Calu3 (cell line): ENCODE measurements at regions not wholly inside any gene's neighbourhood (a gene's known extent, or its start where the extent isn't known, plus 50 kb on each side); places are given as distances from the start of the nearest gene placed in this dataset.

Source experiments
- BruUV-seq: library from RNA; stranded (reverse); fragments of 400-500 nt; replicated peaks from 2 replicates; lab custom pipeline; 2021; lab: Mats Ljungman, UMichigan
- CTCF ChIA-PET: fragments of 300-600 bp; sonication (Branson Sonifier 250); formaldehyde crosslinking; loops from one replicate; lab custom pipeline; 2022; ENCODE audit warnings: antibody characterized with exemption; lab: Charles Lee
- DNase-seq: peaks from one replicate; pipeline ENCODE4 v3.0.0; 2022
- H3K27ac Mint-ChIP-seq: one replicate; pipeline ENCODE4 v1.8.0; 2022; ENCODE audit warnings: mixed read lengths; ENCODE audit not compliant: unreplicated experiment
- H3K27me3 Mint-ChIP-seq: one replicate; pipeline ENCODE4 v1.8.0; 2022; ENCODE audit warnings: mixed read lengths; ENCODE audit not compliant: unreplicated experiment
- H3K36me3 Mint-ChIP-seq: one replicate; pipeline ENCODE4 v1.8.0; 2022; ENCODE audit warnings: mild to moderate bottlenecking, moderate library complexity, mixed read lengths; ENCODE audit not compliant: insufficient read depth, unreplicated experiment
- H3K4me1 Mint-ChIP-seq: one replicate; pipeline ENCODE4 v1.8.0; 2022; ENCODE audit warnings: mild to moderate bottlenecking, low read depth, mixed read lengths; ENCODE audit not compliant: unreplicated experiment
- H3K4me3 Mint-ChIP-seq: one replicate; pipeline ENCODE4 v1.8.0; 2022; ENCODE audit warnings: mild to moderate bottlenecking, low read depth, moderate library complexity, mixed read lengths; ENCODE audit not compliant: unreplicated experiment
- H3K9me3 Mint-ChIP-seq: one replicate; pipeline ENCODE4 v1.8.0; 2022; ENCODE audit warnings: low read depth, mixed read lengths; ENCODE audit not compliant: unreplicated experiment
- intact Hi-C: fragments of 100-400 bp; cut with micrococcal nuclease; formaldehyde crosslinking; loops from one replicate; pipeline ENCODE4 v1.10.0; 2022; ENCODE audit not compliant: unreplicated experiment
- TF ChIP-seq, protein P1 (sequence below): fragments of 200-600 bp; IDR thresholded peaks from one replicate; pipeline ENCODE4 v1.8.0; 2022; ENCODE audit warnings: antibody characterized with exemption; ENCODE audit not compliant: unreplicated experiment

GRCh38 chr6:106870824-106871717 lies 103.5 kb downstream of the CD24 start:
- DNase-seq: peak; percentile 15
- peaks cover 52% of the 10 kb centered on the region for H3K4me1 Mint-ChIP-seq
- no peaks in the 10 kb centered on the region for H3K27me3 Mint-ChIP-seq
- H3K36me3 Mint-ChIP-seq: peaks cover 6% of the 10 kb centered on the region
- CTCF ChIA-PET: interaction anchor here (0.8 to 1.8 kb wide), 7 partner anchors 12 to 108 kb away, joined by 3 to 9 read pairs (median 5); no protein-coding TSS in a partner anchor
- H3K4me3 Mint-ChIP-seq: no peak overlapping the region
- peak overlapping the region; percentile 68 for H3K27ac Mint-ChIP-seq
- BruUV-seq: no TSS peak
- intact Hi-C loops: loop anchor here (1.0 to 5.0 kb wide), 4 partner anchors 41 to 139 kb away; no protein-coding TSS in a partner anchor
- H3K9me3 Mint-ChIP-seq: peaks cover 9% of the 10 kb centered on the region
- TF ChIP-seq, protein P1, sequence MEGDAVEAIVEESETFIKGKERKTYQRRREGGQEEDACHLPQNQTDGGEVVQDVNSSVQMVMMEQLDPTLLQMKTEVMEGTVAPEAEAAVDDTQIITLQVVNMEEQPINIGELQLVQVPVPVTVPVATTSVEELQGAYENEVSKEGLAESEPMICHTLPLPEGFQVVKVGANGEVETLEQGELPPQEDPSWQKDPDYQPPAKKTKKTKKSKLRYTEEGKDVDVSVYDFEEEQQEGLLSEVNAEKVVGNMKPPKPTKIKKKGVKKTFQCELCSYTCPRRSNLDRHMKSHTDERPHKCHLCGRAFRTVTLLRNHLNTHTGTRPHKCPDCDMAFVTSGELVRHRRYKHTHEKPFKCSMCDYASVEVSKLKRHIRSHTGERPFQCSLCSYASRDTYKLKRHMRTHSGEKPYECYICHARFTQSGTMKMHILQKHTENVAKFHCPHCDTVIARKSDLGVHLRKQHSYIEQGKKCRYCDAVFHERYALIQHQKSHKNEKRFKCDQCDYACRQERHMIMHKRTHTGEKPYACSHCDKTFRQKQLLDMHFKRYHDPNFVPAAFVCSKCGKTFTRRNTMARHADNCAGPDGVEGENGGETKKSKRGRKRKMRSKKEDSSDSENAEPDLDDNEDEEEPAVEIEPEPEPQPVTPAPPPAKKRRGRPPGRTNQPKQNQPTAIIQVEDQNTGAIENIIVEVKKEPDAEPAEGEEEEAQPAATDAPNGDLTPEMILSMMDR: no peak

- no peak overlapping the region for H3K4me3 Mint-ChIP-seq
Measured at GRCh38 chr6:106870069-106870468, 104.5 kb downstream of the CD24 start.

DNA sequence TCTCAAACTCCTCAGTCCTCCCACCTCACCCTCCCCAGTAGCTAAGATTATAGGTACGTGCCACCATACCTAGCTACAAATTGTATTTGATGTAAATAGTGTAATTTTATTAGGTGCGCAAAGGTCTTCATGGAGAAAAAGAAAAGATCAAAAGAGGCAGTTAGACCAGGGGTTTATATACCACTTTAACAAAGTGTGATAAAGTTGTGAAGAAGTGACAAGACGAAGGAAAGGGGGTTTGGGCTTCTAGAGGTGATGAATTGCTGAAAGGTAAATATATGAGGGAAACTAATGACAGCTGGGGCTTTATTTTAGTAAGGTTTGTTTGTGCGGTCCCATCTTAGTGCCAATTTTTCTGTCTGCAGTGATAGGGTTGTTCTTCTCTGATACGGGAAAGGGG lies 105.3 kb downstream of the CD24 start:
- Mint-ChIP-seq H3K27me3 (no peaks in the 10 kb centered on the region), H3K4me3 (no peak overlapping the region), H3K4me1 (peaks cover 52% of the 10 kb centered on the region), H3K36me3 (peaks cover 6% of the 10 kb centered on the region), H3K9me3 (peaks cover 9% of the 10 kb centered on the region), H3K27ac (peak overlapping the region; percentile 53)
- intact Hi-C loops: no loop called here
- DNase-seq: no peak
- TF ChIP-seq, protein P1: no peak
- no TSS peak for BruUV-seq
- CTCF ChIA-PET: interaction anchor here (1.0 to 1.6 kb wide), 3 partner anchors 10 to 82 kb away, joined by 3 to 6 read pairs (median 3); no protein-coding TSS in a partner anchor

More at GRCh38 chr6:106870069-106870468, 104.5 kb downstream of the CD24 start:
- Mint-ChIP-seq H3K27ac (peak overlapping the region; percentile 68), H3K36me3 (peaks cover 6% of the 10 kb centered on the region), H3K27me3 (no peaks in the 10 kb centered on the region), H3K9me3 (peaks cover 9% of the 10 kb centered on the region), H3K4me1 (peaks cover 52% of the 10 kb centered on the region)
- CTCF ChIA-PET: interaction anchor here (0.9 to 1.8 kb wide), 4 partner anchors 11 to 83 kb away, joined by 3 to 9 read pairs (median 4); no protein-coding TSS in a partner anchor
- BruUV-seq: no TSS peak
- TF ChIP-seq, protein P1: no peak
- peak; percentile 47 for DNase-seq
- intact Hi-C loops: loop anchor here (1.0 to 5.0 kb wide), 4 partner anchors 42 to 138 kb away; no protein-coding TSS in a partner anchor

DNA sequence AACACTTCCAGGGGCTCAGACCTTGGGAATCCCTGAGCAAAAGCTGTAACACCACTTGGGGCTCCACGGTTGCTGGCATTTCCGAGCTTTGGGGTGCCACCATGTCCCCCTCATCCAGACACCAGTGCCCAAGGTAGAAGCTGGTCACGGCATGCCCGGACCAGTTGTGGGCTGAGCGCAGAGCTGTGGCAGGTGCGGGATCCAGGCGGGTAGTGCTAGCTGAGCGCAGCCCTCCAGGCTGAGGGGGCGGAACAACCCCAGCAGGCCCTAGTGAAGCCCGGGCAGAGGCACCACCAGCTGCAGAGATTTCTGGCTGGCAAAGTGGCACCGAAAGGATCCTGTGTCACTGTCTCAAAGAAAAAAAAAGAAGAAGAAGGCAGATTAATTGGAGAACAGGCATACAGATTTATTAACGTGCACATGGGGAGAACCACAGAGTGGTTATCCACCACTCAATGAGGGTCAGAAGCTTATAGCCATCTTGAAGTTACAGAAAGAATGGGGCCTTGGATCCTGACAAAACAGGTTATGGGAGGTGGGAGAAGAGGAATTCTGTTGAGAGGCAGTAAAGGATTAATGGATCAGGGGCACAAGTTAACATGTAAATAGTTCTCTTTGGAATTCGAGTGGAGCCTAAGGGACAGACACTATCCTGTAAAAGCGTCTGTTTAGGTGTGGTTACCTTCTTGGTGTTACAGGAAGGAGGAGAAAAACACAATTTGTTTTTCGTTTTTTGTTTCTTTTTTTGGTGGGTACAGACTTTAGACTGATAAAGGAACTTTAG lies 107.5 kb downstream of the CD24 start:
- BruUV-seq: no TSS peak
- H3K4me3 Mint-ChIP-seq: no peak overlapping the region
- H3K27ac Mint-ChIP-seq: no peak overlapping the region
- peaks cover 38% of the 10 kb centered on the region for H3K4me1 Mint-ChIP-seq
- no peaks in the 10 kb centered on the region for H3K27me3 Mint-ChIP-seq
- H3K36me3 Mint-ChIP-seq: peaks cover 9% of the 10 kb centered on the region
- no peak for DNase-seq
- intact Hi-C loops: no loop called here
- peaks cover 15% of the 10 kb centered on the region for H3K9me3 Mint-ChIP-seq
- TF ChIP-seq, protein P1: no peak
- CTCF ChIA-PET: no interaction called here
